Mesendoderm (in vitro differentiated cells): ENCODE measurements at regions not wholly inside any gene's neighbourhood (a gene's known extent, or its start where the extent isn't known, plus 50 kb on each side); places are given as distances from the start of the nearest gene placed in this dataset.

ENCODE experiments used
- DNase-seq: peaks from one replicate; pipeline ENCODE4 v3.0.0; 2013
- H2AK5ac ChIP-seq: 2 replicates; pipeline ENCODE4 v1.6.1; 2013; ENCODE audit warnings: low read length, inconsistent platforms
- H2BK120ac ChIP-seq: 2 replicates; pipeline ENCODE4 v1.6.1; 2013; ENCODE audit warnings: low read depth, mild to moderate bottlenecking, low read length, moderate library complexity, mixed read lengths
- H2BK15ac ChIP-seq: replicated peaks from 2 replicates; pipeline ENCODE4 v1.6.1; 2013; ENCODE audit warnings: low read depth, mild to moderate bottlenecking, moderate library complexity
- H2BK5ac ChIP-seq: 2 replicates; pipeline ENCODE4 v1.6.1; 2013; ENCODE audit warnings: low read length, inconsistent platforms
- H3K18ac ChIP-seq: 2 replicates; pipeline ENCODE4 v1.6.1; 2013; ENCODE audit warnings: mild to moderate bottlenecking, low read length, mixed read lengths
- H3K23ac ChIP-seq: one replicate; pipeline ENCODE4 v1.6.1; 2013; ENCODE audit warnings: low read length
- H3K27ac ChIP-seq: 2 replicates; pipeline ENCODE4 v1.5.1; 2013; ENCODE audit warnings: low read depth, mild to moderate bottlenecking, inconsistent platforms, low read length, moderate library complexity
- H3K27me3 ChIP-seq: 2 replicates; pipeline ENCODE4 v1.6.1; 2013; ENCODE audit warnings: low read length, control low read depth, mild to moderate bottlenecking, inconsistent platforms; ENCODE audit not compliant: insufficient read depth, poor library complexity
- H3K36me3 ChIP-seq: 2 replicates; pipeline ENCODE4 v1.6.1; 2013; ENCODE audit warnings: low read length, inconsistent platforms; ENCODE audit not compliant: control insufficient read depth, insufficient read depth
- H3K4ac ChIP-seq: one replicate; pipeline ENCODE4 v1.6.1; 2013; ENCODE audit warnings: low read depth, mild to moderate bottlenecking, low read length, moderate library complexity
- H3K4me1 ChIP-seq: 2 replicates; pipeline ENCODE4 v1.6.1; 2013; ENCODE audit warnings: low read depth, low read length, inconsistent platforms; ENCODE audit not compliant: control insufficient read depth
- H3K4me2 ChIP-seq: 2 replicates; pipeline ENCODE4 v1.6.1; 2013; ENCODE audit warnings: low read length
- H3K4me3 ChIP-seq: 2 replicates; pipeline ENCODE4 v1.5.1; 2013; ENCODE audit warnings: mild to moderate bottlenecking, low read length
- H3K56ac ChIP-seq: one replicate; pipeline ENCODE4 v1.6.1; 2013; ENCODE audit warnings: low read length
- H3K79me1 ChIP-seq: 2 replicates; pipeline ENCODE4 v1.6.1; 2013; ENCODE audit warnings: low read length, inconsistent platforms
- H3K79me2 ChIP-seq: 2 replicates; pipeline ENCODE4 v1.6.1; 2013; ENCODE audit warnings: mild to moderate bottlenecking, low read length; ENCODE audit not compliant: control insufficient read depth, insufficient read depth
- H3K9ac ChIP-seq: 2 replicates; pipeline ENCODE4 v1.6.1; 2013; ENCODE audit warnings: low read length, inconsistent platforms
- H4K5ac ChIP-seq: one replicate; pipeline ENCODE4 v1.6.1; 2013; ENCODE audit warnings: low read length
- H4K8ac ChIP-seq: one replicate; pipeline ENCODE4 v1.6.1; 2013; ENCODE audit warnings: low read depth, mild to moderate bottlenecking, control low read depth, low read length, moderate library complexity
- WGBS: extraction: QIAGEN DNeasy Blood & Tissue Kit; methylation state at CpG from one replicate; pipeline ENCODE4 v1.1.7; 2013; ENCODE audit warnings: low lambda C conversion rate, missing lambda C conversion rate; ENCODE audit not compliant: insufficient coverage; ENCODE audit errors: extremely low coverage; 5-methylcytosine and 5-hydroxymethylcytosine counted together

GRCh38 chr20:12729326-12729725 is 279.4 kb upstream of the SPTLC3 start:
- H3K4ac ChIP-seq = no peak overlapping the region
- H2AK5ac ChIP-seq = no peak overlapping the region
- H3K4me3 ChIP-seq = no peak overlapping the region
- no peak overlapping the region for H3K27ac ChIP-seq
- no peak for DNase-seq
- H3K9ac ChIP-seq = no peak overlapping the region
- H4K5ac ChIP-seq = no peak overlapping the region
- no peak overlapping the region for H4K8ac ChIP-seq
- H3K36me3 ChIP-seq = no peaks in the 10 kb centered on the region
- H3K56ac ChIP-seq = no peak overlapping the region
- no peaks in the 10 kb centered on the region for H3K4me1 ChIP-seq
- no peaks in the 10 kb centered on the region for H3K79me2 ChIP-seq
- H3K4me2 ChIP-seq = no peak overlapping the region
- no peaks in the 10 kb centered on the region for H3K79me1 ChIP-seq
- H3K18ac ChIP-seq = no peak overlapping the region
- H3K23ac ChIP-seq = no peak overlapping the region
- no peak overlapping the region for H2BK5ac ChIP-seq
- no peaks in the 10 kb centered on the region for H3K27me3 ChIP-seq
- no peak overlapping the region for H2BK15ac ChIP-seq
- no peak overlapping the region for H2BK120ac ChIP-seq

- Histone ChIP-seq H4K5ac (no peak overlapping the region), H3K18ac (no peak overlapping the region), H3K4ac (no peak overlapping the region), H3K36me3 (no peaks in the 10 kb centered on the region), H3K23ac (no peak overlapping the region), H2BK120ac (no peak overlapping the region), H2BK5ac (no peak overlapping the region), H3K9ac (no peak overlapping the region), H3K4me1 (no peaks in the 10 kb centered on the region), H4K8ac (no peak overlapping the region), H3K79me1 (no peaks in the 10 kb centered on the region), H3K27ac (no peak overlapping the region), H2BK15ac (peak overlapping the region; percentile 57), H3K79me2 (no peaks in the 10 kb centered on the region), H3K27me3 (no peaks in the 10 kb centered on the region), H2AK5ac (no peak overlapping the region), H3K4me2 (no peak overlapping the region), H3K4me3 (no peak overlapping the region), H3K56ac (no peak overlapping the region)
- no CpG with 5 or more reads among the region's 3 CpGs for WGBS
- DNase-seq = no peak
These were observed 275.0 kb upstream of the SPTLC3 start for GRCh38 chr20:12733811-12734210.

GRCh38 chr20:12737497-12737896 is 271.3 kb upstream of the SPTLC3 start:
- Histone ChIP-seq H3K79me2 (no peaks in the 10 kb centered on the region), H3K9ac (no peak overlapping the region), H3K36me3 (no peaks in the 10 kb centered on the region), H3K18ac (no peak overlapping the region), H3K79me1 (no peaks in the 10 kb centered on the region), H2BK120ac (no peak overlapping the region), H4K5ac (no peak overlapping the region), H4K8ac (no peak overlapping the region), H3K4ac (no peak overlapping the region), H3K4me2 (no peak overlapping the region), H2AK5ac (no peak overlapping the region), H3K4me1 (no peaks in the 10 kb centered on the region), H3K4me3 (no peak overlapping the region), H2BK15ac (no peak overlapping the region), H3K23ac (no peak overlapping the region), H3K27ac (no peak overlapping the region), H3K56ac (no peak overlapping the region), H3K27me3 (no peaks in the 10 kb centered on the region), H2BK5ac (no peak overlapping the region)
- no CpG with 5 or more reads among the region's 4 CpGs for WGBS
- no peak for DNase-seq

DNA sequence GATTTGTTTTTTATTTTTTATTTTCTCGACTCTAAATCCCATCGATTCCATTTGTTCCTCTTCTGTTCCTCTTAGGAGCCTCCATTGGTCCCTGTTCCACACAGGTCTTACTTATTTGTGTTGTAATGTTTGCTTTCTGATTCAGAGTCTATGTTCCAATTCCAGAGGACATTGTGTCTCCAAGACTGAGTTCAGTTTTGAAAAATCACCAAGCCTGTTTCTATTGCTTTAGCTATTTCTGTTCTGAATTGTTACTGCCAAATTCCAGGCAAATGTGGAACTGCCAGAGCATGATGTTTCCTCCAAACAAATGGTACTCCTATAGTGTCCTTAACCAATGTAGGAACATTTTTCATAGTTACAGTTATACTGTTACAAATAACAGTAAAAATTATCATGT is 270.9 kb upstream of the SPTLC3 start:
- no peak overlapping the region for H4K5ac ChIP-seq
- H3K4me2 ChIP-seq = no peak overlapping the region
- H3K23ac ChIP-seq = no peak overlapping the region
- no peak for DNase-seq
- no peak overlapping the region for H3K27ac ChIP-seq
- H3K4me3 ChIP-seq = no peak overlapping the region
- H3K4ac ChIP-seq = no peak overlapping the region
- no peaks in the 10 kb centered on the region for H3K4me1 ChIP-seq
- no peak overlapping the region for H3K18ac ChIP-seq
- no peak overlapping the region for H2AK5ac ChIP-seq
- no peak overlapping the region for H2BK120ac ChIP-seq
- no peaks in the 10 kb centered on the region for H3K36me3 ChIP-seq
- no peaks in the 10 kb centered on the region for H3K79me1 ChIP-seq
- no peak overlapping the region for H2BK5ac ChIP-seq
- no CpG with 5 or more reads among the region's 2 CpGs for WGBS
- H3K9ac ChIP-seq = no peak overlapping the region
- no peak overlapping the region for H4K8ac ChIP-seq
- H2BK15ac ChIP-seq = no peak overlapping the region
- no peaks in the 10 kb centered on the region for H3K27me3 ChIP-seq
- no peaks in the 10 kb centered on the region for H3K79me2 ChIP-seq
- no peak overlapping the region for H3K56ac ChIP-seq

GRCh38 chr20:12740647-12741046 is 268.1 kb upstream of the SPTLC3 start:
- no peaks in the 10 kb centered on the region for H3K36me3 ChIP-seq
- H4K8ac ChIP-seq = no peak overlapping the region
- no peak overlapping the region for H3K4me2 ChIP-seq
- H3K27ac ChIP-seq = no peak overlapping the region
- H3K18ac ChIP-seq = no peak overlapping the region
- no peak for DNase-seq
- no peak overlapping the region for H3K4ac ChIP-seq
- WGBS = no CpG with 5 or more reads among the region's 5 CpGs
- no peaks in the 10 kb centered on the region for H3K79me1 ChIP-seq
- H3K23ac ChIP-seq = no peak overlapping the region
- no peak overlapping the region for H4K5ac ChIP-seq
- H2BK120ac ChIP-seq = no peak overlapping the region
- no peak overlapping the region for H2AK5ac ChIP-seq
- no peak overlapping the region for H3K4me3 ChIP-seq
- no peaks in the 10 kb centered on the region for H3K79me2 ChIP-seq
- H3K9ac ChIP-seq = no peak overlapping the region
- no peak overlapping the region for H3K56ac ChIP-seq
- no peak overlapping the region for H2BK5ac ChIP-seq
- no peak overlapping the region for H2BK15ac ChIP-seq
- H3K27me3 ChIP-seq = no peaks in the 10 kb centered on the region
- H3K4me1 ChIP-seq = no peaks in the 10 kb centered on the region

DNA sequence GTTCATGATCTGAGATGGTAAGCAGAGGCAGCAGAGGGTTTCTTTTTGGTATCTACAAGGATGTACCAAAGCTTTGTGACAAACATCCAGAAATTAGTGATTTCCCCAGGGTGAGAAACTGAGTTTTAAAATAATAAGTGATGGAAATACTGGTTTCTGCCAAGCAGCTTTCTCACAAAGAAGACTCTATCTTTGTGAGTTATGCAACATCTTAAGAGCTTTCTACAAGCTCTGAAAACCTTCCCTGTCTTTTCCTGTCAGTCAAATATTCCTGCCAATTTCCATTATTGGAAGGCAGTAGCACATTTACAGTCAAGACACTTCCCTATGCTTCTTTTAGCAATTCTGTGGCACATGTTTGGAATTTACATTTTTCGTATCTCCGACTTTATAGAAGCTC is 264.7 kb upstream of the SPTLC3 start:
- Histone ChIP-seq H3K4me1 (no peaks in the 10 kb centered on the region), H2BK15ac (no peak overlapping the region), H3K4me2 (no peak overlapping the region), H2BK120ac (no peak overlapping the region), H2BK5ac (no peak overlapping the region), H3K23ac (no peak overlapping the region), H2AK5ac (no peak overlapping the region), H3K4ac (no peak overlapping the region), H3K27me3 (no peaks in the 10 kb centered on the region), H3K27ac (no peak overlapping the region), H3K79me1 (no peaks in the 10 kb centered on the region), H3K4me3 (no peak overlapping the region), H3K36me3 (no peaks in the 10 kb centered on the region), H3K18ac (no peak overlapping the region), H3K9ac (no peak overlapping the region), H4K5ac (no peak overlapping the region), H3K56ac (no peak overlapping the region), H3K79me2 (no peaks in the 10 kb centered on the region), H4K8ac (peak overlapping the region; percentile 76)
- no peak for DNase-seq
- no CpG with 5 or more reads among the region's 2 CpGs for WGBS
